HG02852 (cell line): ENCODE measurements at regions not wholly inside any gene's neighbourhood (a gene's known extent, or its start where the extent isn't known, plus 50 kb on each side); places are given as distances from the start of the nearest gene placed in this dataset.

Experiments
- ATAC-seq: cut with Tn5 transposase; IDR thresholded peaks from one replicate; pipeline ENCODE4 v1.9.1; 2021; ENCODE audit warnings: mild to moderate bottlenecking, moderate library complexity; ENCODE audit not compliant: unreplicated experiment

DNA sequence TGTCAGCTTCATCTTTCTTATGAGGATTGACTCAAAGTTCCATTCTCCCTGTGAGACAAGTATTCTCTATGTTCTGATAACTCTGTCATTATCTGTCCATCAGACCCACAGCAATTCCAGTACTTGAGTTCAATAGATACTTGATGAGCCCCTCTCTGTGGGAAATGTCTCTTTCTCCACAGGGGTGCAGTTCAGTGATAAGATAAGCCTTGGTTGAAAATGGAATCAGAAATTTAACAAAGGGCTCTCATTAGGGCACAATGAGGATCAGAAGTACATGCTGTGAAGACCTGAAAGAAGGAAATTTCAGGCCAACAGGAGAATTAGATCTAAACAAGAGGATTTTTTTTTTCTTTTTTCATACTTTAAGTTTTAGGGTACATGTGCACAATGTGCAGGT, 737.3 kb downstream of the MTRR start:
- ATAC-seq: no peak

DNA sequence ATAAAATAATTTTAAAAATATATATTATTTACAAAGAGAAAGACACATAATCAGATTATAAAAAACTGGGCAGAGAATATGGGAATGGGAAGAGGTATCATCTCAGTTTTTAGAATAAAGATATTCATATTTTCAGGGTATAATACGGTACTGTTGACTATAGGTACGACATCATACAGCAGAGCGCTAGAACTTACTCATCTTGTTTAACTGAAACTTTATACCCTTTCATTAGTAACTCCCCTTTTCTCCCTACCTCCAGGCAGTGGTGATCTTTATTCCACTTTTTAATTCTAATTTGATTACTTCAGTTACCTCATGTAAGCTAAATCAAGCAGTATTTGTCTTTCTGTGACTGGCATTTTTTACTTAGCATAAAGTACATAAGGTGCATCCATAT, 742.1 kb downstream of the MTRR start:
- ATAC-seq: no peak

DNA sequence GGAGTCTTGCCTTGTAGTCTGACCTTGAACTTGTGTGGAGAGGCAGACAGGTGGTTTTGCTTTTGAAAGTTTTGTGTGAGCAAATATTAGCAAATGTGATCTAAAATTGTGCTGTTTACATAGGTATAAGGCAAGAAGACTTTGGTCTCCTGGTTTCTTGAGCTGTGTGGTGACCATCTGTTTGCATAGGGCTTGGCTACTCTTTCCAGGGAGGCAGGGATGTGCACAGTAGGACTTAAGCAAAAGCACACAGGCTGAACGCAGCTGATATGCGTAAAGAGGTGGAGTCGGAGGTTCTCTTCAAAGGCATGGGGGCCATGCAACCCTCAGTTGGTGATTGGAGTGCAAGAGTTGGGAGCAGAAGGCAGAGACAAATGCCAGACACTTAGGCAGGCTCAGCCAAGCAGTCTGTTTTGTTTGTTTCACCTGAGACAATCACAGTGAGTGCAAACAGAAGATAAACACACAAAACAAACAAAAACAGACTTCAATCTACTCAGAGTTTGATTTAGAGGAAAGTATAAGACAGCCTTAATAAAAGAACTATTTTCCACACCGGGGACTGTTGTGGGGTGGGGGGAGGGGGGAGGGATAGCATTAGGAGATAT, 744.2 kb downstream of the MTRR start:
- ATAC-seq: no peak

DNA sequence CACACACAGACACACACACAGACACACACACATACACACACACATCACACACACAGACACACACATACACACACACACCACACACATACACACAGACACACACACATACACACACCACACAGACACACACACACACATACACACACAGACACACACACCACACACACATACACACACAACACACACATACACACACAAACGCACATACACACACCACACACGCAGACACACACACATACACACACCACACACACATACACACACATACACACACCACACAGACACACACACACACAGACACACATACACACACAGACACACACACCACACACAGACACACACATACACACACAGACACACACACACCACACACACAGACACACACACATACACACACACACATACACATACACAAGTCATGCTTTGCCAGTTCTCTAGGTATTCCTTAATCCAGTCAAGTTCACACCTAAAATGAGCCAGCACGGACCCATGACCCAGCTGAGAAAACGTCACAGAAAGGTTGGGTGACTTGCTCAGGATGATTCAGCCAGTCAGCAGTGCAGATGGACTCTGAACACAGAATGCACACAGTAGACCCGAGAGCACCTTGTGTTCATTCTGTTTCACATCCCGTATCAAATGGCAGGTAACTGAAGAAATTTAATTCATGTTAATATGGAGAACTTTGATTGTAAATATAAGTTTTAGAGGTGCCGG, 746.4 kb downstream of the MTRR start:
- no peak for ATAC-seq

DNA sequence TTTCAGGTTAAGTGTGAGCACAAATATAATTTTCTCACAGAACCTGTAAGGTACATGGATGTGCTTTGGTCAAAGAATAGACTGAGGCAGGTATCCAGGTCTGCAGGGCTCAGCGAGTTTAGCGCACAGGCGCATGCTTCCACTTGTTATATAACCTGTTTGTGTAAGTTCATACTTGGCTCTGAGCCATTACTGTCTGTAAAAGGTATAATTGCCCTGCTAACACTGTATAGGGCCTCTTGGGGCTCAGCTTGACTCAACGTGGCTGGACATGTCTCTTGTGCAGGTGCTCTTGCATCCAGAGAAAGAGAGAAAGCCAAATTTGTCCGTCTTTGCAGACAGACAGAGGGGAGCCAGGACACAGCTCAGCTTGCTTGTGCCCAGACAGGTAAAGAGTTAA, 759.6 kb downstream of the MTRR start:
- no peak for ATAC-seq

DNA sequence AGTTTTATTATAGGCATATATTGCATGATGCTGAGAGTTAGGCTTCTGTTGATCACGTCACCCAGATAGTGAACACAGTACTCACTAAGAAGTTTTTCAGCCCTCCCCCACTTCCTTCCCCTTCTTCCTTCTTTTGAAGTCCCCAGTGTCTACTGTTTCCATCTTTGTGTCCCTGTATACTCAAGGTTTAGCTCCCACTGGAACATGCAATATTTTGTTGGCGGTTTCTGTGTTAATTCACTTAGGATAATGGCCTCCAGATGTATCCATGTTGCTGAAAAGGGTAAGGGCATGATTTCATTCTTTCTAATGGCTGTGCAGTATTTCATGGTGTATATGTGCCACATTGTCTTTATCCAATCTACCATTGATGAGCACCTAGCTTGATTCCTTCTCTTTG, 764.3 kb downstream of the MTRR start:
- no peak for ATAC-seq

DNA sequence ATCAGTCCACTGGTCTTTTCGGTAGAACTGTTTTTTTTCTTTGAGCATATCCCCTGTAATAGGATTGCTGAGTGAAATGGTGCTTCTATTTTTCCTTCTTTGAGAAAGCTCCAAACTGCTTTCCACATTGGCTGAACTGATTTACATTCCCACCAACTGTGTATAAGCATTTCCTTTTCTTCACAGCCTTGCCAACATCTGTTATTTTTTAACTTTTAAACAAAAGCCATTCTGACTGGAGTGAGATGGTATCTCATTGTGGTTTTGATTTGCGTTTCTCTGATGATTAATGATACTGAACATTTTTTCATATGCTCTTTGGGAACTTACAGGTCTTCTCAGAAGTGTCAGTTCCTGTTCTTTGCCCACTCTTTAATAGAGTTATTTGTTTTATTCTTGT, 764.7 kb downstream of the MTRR start:
- ATAC-seq: no peak

DNA sequence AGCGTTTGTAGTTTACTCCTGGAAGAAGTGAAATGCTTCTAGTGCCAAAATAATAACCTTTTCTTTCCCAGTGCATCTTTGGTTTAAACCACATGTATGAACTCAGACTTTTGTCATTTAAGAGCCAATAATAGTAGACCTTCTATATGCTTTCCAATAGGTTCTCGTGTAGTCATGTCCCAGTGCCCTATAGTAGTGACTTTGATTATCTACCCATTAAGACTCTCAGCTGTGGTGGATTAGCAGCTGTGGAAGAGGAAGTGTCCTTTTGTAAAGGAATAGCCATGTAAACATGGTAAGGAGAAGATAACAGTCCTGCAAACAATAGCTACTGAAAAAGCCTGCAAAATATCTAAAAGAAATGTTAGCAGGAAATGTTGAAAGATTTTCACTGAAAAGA, 765.3 kb downstream of the MTRR start:
- no peak for ATAC-seq

DNA sequence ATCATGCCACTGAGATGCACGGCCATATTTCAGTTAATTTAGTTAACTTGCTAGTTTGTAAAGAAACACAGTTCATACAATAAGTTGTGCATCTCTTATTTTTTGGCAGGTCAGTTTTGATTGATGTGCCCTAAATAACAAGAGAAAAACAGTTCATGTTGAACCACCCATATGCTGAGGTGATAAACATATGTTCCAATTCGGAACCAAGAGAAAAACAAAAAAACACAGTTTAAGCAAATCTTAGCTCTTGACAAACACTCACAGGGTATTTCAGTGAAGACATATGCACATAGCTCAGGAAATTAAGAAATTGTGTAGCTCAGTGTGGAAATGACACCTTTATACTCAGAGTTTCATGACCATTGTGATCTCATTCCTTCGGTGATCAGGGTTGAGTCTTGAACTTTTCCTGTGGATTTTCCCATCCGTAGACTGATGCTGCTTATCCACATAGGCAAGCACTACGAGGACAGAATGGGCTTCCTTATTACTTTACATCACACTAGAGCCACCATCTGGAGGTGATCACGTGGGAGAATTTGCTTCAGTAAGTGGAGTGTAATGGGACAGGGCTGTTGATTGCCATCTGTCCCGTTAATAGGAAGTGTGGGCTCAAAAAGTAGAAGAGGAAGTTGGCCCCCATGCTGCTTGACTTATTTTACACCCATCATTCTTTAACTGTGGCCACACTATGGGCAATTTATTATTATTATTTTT, 773.0 kb downstream of the MTRR start:
- no peak for ATAC-seq

DNA sequence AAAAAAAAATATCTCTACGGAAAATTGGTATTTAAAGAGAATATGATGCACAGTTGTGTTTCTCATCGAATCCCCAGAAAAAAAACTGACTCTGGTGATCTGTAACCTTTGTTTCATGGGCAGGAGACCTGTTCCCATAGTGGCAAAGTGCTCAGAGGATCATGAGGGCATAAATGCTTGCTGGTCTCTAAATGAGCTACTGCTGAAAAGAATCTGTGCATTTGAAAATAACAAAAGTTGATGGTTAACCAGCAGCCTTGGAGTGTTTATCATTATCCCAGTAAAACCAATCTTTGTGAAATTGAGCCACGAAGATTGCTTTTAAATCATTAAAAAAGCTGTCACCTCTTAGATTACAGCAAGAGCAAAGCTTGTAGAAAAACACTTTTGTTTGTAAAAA, 775.4 kb downstream of the MTRR start:
- ATAC-seq: no peak

DNA sequence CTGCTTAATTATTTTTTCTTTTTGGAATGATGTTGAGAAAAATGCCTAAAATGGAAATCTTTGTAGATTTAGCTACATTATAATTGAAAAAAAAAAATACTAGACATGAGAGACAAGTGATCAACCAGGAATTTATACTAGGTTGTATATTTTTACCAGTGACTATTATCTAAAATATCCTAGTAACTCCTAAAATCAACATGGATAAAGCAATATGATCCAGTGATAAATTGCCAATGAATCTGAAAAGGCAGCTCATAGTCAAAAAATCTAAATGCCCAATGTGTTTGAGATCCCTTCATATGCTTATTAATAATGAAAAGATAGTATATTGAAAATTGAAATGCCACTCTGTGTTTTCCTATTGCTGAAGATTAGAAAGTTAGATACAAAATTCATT, 778.2 kb downstream of the MTRR start:
- no peak for ATAC-seq

DNA sequence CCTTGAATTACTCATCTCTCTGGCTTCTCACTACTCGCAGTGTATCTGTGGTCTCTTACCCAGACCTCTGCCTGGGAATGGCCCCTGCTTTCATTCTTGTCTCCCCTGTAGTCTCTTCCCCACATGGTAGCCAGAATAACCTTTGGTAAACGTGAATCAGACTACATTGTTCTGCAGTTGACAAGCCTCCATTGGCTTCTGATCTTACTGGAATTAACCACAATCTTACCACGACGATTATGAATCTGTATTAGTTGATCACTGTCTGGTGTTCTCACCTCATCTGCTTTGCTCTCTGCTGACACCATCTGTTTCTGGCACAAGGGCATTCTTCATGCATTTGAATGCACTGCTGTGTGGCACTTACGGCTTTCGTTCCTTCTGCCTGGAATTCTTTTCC, 781.2 kb downstream of the MTRR start:
- no peak for ATAC-seq

DNA sequence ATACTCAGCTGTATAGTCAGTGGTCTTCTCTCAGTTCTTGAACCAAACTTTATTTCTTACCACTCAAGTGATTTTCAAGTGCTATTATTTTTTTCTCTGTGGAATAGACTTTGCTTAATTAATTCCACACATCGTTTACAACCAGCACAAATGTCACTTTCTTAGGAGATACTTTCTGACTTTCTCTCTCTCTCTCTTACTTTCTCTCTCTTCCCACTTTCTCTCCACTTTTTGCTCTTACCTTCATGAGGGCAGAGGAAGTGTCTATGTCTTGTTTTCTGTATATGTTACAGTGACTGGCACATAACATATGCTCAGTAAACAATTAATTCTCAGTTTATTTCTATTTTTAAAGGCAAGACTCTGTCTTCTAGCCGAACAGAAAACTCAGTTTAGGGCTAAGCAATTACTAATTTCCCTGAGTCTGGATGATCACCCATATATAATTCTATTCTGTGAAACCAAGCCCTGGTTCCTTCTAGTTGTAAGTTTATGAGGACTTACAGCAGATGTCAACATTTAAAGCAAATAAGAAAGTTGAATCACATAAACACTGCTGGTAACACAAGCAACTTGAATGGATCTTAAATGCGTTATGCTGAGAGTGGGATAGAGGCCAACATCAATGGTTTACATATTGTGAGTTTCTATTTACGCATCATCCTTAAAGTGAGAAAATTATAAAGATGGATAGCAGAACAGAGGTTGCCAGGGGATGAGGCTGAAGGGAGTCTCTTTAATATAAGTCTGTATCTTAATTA, 791.4 kb downstream of the MTRR start:
- no peak for ATAC-seq

DNA sequence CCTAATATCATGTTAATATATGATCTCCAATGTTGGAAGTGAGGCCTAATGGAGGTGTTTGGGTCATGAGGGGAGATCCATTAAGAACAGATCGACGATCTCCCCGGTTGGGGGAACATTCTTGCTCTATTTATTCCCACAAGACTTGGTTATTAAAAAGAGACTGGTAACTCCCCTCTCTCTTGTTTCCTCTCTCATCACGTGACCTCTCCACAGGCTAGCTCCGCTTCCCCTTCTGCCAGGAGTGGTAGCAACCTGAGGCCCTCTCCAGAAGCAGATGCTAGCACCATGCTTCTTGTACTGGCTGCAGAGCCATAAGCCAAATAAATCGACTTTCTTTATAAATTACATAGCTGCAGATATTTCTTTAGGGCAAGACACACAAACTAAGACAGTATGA, 794.4 kb downstream of the MTRR start:
- ATAC-seq: no peak

DNA sequence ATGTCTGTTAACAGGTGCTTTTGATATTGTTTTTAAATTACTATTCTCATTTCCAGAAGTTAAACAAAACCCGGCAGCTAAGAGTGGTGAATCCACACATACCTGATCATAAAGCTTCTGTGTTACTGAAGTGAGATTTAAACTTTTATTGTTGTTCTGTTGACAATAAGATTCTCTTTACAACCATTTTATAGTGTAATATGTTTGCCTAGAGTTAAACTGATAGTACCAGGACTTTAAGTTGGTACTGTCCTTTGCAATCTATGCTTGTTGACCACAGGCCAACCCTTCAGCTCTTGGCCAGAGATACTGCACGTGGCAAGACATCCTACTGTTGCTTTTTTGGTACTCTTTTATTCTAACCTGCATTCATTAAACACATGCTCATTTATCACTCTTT, 806.2 kb downstream of the MTRR start:
- ATAC-seq: no peak

DNA sequence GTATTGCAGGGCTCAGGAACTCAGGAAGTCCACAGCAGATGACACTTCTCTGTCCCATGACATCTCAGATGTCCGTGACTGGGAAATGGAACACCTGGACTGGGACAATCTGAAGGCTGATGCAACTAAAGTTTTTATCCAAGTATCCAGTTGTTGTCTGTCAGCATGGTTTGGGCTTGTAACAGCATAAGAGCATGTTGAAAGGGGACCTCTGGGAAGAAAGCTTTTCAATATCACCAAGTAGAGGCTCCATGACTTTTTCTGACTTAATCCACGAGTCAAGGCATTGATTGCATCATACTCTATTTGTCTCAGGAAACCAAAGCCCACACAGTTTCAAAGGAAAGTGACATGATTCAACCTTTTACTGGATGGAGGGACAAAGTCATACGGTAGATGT, 807.7 kb downstream of the MTRR start:
- ATAC-seq: no peak

DNA sequence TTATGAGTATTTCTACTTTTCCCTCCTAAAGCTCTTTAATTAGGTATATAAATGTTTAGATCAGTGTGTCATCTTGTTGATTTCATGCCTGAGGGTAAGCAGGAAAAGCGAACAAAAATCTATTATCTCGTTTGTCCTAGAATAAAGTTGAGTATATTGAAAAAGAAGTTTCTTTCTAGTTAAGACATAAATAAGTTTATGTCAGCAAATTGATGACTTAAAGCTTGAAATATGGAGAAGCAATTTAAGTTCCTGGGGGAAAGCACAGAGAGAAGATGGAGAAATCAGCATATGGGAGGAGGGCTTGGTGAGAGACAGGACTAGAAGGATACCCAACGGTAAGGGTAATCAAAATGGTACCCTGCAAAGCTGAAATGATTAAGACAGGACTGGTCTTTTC, 813.4 kb downstream of the MTRR start:
- ATAC-seq: no peak

DNA sequence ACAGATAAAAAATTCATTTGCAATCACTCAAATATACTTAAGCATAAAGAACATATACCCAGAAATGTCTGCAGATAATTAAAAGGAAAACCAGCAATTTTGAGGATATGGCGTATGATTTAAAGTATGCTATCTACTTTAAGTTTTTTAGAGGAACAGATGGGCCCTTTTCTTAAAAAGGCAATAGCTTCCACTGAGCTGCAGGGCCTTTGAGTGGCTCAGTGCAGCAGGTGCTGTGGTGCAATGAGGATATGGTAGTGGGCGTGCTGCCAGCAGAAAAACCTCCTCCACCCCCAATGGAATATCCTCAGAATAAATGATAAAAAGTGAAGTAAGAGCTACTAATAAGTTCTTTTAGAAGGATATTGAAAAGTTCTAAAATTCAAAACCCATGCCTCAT, 814.5 kb downstream of the MTRR start:
- ATAC-seq: no peak

DNA sequence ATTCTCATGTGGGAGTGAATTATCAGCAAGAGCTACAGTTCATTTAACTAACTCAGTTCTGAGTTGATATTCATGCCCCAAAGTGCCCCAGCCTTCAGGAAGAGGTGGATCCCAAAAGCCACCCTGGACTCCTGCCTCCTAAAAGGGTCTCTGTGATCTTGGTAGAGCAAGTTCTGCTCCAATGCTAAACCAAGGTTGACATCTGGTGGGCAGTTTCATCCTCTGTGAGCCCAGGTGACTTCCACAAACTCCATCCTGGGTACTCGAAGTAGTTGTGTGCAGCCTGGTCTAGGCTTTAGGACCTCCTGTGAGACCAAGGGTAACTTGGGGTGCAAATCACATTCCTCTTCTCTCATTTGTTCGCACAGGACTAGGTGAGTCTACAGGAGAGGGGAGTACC, 816.8 kb downstream of the MTRR start:
- ATAC-seq: no peak

DNA sequence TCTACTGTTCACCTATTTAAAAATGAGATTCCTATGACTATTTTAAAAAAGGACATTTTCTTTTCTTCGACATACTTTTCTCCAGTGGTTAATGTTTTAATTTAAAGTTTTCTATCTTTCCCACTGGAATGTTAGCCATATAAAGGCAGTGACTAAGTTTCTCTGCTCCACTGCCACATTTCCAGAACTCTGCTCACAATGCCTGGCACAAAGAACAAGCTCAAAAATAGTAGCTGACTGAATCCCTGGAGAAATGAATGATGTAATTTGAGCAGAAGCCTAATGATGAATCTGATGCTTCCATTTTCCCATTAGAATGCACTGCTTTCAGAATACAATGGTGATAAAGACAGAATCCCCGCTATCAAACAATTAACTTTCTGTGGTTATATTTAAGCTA, 817.8 kb downstream of the MTRR start:
- no peak for ATAC-seq

DNA sequence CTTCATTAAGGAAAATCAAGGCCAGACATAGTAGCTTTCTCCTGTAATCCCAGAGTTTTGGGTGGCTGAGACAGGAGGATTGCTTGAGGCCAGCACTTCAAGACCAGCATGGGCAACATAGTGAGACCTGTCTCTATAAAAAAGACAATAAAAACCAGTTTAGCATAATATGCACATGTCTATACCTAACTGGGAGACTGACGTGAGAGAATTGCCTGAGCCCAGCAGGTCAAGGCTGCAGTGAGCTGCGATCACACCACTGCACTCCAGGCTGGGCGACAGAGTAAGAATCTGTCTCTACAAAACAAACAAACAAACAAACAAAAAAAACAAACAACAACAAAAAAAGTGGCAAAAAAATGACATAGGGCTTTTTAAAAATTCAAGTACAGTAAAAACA, 820.8 kb downstream of the MTRR start:
- ATAC-seq: no peak

DNA sequence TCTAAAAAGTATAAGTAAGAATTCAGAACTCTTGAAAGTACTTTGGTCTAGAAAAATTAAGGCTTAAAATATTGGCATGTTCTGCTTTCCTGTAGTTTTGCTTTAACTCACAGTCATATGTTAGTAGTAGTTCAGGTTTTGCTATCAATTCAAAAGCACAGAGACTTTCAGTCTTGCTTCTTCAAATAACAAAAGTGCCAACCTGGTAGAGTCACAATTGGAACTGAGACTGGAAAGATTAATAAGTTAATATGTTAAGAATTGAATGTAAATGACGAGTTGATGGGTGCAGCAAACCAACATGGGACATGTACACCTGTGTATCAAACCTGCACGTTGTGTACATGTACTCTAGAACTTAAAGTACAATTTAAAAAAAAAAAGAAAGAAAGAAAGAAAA, 822.3 kb downstream of the MTRR start:
- no peak for ATAC-seq
